ENCODE measurements at regions not wholly inside any gene's neighbourhood (a gene's known extent, or its start where the extent isn't known, plus 50 kb on each side); places are given as distances from the start of the nearest gene placed in this dataset.

DNA sequence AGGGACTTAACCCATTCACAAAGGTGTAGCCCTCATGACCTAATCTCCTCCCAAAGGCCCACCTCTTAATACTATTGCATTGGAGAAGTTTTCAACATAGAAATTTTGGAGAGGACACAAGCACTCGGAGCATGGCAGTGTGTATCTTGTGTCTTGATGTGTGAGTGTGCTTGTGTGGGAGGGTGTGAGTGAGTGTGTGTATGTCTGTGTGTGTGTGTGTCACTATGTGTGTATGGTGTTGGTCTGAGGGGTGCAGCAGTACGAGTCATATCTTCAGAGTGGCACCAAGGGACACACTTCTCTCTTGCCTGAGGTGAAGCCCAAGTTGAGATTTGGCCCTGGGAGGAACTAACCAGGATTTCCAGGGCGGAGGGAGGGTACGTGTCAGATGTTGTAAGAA lies 73.7 kb downstream of the NAV1 start:
- Histone ChIP-seq H3K36me3 (no peaks in the 10 kb centered on the region), H3K4me3 (no peak overlapping the region), H3K27me3 (no peaks in the 10 kb centered on the region), H3K27ac (no peak overlapping the region), H3K9me3 (ENCODE audit: low read depth) (no peaks in the 10 kb centered on the region), H3K4me1 (ENCODE audit: low read depth) (no peaks in the 10 kb centered on the region)
- TF ChIP-seq, protein P1, sequence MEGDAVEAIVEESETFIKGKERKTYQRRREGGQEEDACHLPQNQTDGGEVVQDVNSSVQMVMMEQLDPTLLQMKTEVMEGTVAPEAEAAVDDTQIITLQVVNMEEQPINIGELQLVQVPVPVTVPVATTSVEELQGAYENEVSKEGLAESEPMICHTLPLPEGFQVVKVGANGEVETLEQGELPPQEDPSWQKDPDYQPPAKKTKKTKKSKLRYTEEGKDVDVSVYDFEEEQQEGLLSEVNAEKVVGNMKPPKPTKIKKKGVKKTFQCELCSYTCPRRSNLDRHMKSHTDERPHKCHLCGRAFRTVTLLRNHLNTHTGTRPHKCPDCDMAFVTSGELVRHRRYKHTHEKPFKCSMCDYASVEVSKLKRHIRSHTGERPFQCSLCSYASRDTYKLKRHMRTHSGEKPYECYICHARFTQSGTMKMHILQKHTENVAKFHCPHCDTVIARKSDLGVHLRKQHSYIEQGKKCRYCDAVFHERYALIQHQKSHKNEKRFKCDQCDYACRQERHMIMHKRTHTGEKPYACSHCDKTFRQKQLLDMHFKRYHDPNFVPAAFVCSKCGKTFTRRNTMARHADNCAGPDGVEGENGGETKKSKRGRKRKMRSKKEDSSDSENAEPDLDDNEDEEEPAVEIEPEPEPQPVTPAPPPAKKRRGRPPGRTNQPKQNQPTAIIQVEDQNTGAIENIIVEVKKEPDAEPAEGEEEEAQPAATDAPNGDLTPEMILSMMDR (IDR thresholded peaks at IDR 0.05; ENCODE audit: low read depth, low read length): no peak
- DNase-seq (ENCODE audit: low read depth in 1 of 2, low spot score in 1 of 2): no peak

DNA sequence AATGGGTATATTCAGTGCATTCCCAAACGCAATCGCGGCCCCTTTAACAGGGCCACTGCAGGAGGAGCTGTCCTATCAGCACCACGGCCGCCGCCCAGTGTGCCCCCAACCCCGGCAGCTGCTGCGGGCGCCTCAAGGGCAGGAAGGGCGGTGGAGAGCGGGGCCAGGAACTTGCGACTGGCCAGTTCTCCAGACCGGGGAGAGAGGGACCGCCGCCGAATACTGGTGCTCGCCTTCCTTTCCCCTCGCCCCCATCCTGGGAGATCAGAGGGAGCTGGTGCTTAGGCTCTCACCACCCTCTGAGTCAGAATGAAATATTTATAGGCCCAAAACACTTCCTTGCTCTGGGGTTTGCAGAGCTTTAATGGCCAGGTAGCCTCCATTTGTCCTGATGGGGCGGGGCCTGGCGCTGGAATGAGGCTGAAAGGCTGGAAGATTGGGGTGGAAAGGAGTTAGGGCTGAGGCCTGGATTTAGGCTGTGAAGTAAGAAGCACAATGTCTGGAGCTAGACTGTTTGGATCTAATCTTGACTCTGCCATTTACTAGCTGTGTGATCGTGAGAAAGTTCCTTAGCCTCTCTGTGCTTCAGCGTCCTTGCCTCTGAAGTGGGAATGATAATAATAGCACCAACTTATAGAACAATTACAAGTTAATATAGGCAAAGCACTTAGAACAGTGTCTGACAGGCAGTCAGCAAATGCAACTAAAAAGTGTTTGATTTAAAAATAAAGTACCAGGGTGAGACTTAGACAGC lies 75.5 kb downstream of the NAV1 start:
- H3K27me3 ChIP-seq: no peaks in the 10 kb centered on the region
- H3K27ac ChIP-seq: no peak overlapping the region
- no peak overlapping the region for H3K4me3 ChIP-seq
- TF ChIP-seq, protein P1 (IDR thresholded peaks at IDR 0.05; ENCODE audit: low read depth, low read length): no peak
- DNase-seq (ENCODE audit: low read depth in 1 of 2, low spot score in 1 of 2): peak; percentile 59 to 88
- H3K4me1 ChIP-seq (ENCODE audit: low read depth): no peaks in the 10 kb centered on the region
- H3K36me3 ChIP-seq: no peaks in the 10 kb centered on the region
- H3K9me3 ChIP-seq (ENCODE audit: low read depth): no peaks in the 10 kb centered on the region

DNA sequence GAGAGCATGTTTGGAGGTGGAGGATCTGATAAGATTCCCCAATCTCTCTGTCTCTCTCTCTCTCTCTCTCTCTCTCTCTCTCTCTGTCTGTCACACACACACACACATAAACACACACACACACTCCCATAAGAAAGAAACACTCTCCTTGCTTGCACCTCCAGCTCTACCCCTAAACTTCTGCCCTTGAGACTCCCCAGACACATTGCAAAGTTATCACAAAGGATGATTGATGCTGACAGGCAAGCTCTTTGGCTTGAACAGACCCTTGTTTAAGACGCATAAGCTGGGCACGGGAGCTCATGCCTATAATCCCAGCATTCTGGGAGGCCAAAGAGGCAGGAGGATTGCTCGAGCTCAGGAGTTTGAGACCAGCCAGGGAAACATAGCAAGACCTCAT lies 78.2 kb downstream of the NAV1 start:
- no peaks in the 10 kb centered on the region for H3K36me3 ChIP-seq
- H3K4me1 ChIP-seq (ENCODE audit: low read depth): peaks cover 5% of the 10 kb centered on the region
- no peak for DNase-seq (ENCODE audit: low read depth in 1 of 2, low spot score in 1 of 2)
- H3K27ac ChIP-seq: no peak overlapping the region
- H3K4me3 ChIP-seq: no peak overlapping the region
- TF ChIP-seq, protein P1 (IDR thresholded peaks at IDR 0.05; ENCODE audit: low read depth, low read length): no peak
- H3K9me3 ChIP-seq (ENCODE audit: low read depth): no peaks in the 10 kb centered on the region
- H3K27me3 ChIP-seq: no peaks in the 10 kb centered on the region

GRCh38 chr1:201618389-201618788 lies 79.5 kb downstream of the NAV1 start:
- H3K4me3 ChIP-seq: no peak overlapping the region
- no peaks in the 10 kb centered on the region for H3K9me3 ChIP-seq (ENCODE audit: low read depth)
- H3K36me3 ChIP-seq: no peaks in the 10 kb centered on the region
- no peak overlapping the region for H3K27ac ChIP-seq
- no peaks in the 10 kb centered on the region for H3K27me3 ChIP-seq
- H3K4me1 ChIP-seq (ENCODE audit: low read depth): peaks cover 6% of the 10 kb centered on the region
- DNase-seq (ENCODE audit: low read depth in 1 of 2, low spot score in 1 of 2): no peak
- TF ChIP-seq, protein P1 (IDR thresholded peaks at IDR 0.05; ENCODE audit: low read depth, low read length): no peak

DNA sequence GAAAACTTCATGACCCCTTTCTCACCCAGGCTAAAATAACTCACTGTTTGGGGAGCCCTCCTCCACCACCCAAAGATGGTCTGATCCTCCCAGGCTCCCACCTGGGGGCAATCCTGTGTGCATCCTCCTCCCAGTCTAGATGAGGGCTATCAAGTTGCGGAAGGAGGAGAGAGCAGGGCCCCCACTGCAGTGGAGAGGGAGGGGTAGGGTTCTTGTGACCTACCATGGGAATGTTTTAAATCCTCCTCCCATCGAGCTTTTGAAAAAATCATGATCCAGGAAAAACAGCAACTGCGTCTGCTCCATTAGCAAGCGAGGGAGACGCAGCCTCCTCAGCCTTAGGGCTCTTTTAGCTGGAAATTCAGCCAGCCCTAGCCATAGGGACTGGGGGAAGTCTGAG lies 80.0 kb downstream of the NAV1 start:
- Histone ChIP-seq H3K27ac (no peak overlapping the region), H3K4me3 (no peak overlapping the region), H3K27me3 (no peaks in the 10 kb centered on the region), H3K9me3 (ENCODE audit: low read depth) (no peaks in the 10 kb centered on the region), H3K4me1 (ENCODE audit: low read depth) (peaks cover 6% of the 10 kb centered on the region), H3K36me3 (no peaks in the 10 kb centered on the region)
- DNase-seq (ENCODE audit: low read depth in 1 of 2, low spot score in 1 of 2): no peak
- TF ChIP-seq, protein P1 (IDR thresholded peaks at IDR 0.05; ENCODE audit: low read depth, low read length): no peak

Data from cardiac muscle cell (in vitro differentiated cells and primary cell).